ENCODE measurements at regions not wholly inside any gene's neighbourhood (a gene's known extent, or its start where the extent isn't known, plus 50 kb on each side); places are given as distances from the start of the nearest gene placed in this dataset.

DNA sequence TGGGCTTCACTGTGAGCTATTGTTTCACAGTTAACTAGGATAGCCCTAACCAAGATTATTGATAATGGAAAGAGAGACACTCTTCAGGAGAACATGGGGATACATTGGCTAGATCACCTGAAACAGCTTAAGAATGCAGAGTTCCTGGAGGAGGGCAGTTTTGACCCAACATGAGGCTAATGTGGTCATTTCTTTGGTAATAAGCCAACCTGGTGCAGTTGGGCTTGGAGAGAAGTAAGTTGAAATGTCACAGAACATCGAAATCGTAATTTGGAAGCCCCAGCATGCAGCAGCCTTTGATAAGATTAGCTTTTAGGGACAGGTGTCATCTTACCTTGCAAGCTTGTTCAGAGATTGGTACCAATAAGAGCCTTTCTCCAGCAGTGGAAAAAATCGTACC lies 556.6 kb upstream of the GOT2 start:
- TF ChIP-seq, protein P1, sequence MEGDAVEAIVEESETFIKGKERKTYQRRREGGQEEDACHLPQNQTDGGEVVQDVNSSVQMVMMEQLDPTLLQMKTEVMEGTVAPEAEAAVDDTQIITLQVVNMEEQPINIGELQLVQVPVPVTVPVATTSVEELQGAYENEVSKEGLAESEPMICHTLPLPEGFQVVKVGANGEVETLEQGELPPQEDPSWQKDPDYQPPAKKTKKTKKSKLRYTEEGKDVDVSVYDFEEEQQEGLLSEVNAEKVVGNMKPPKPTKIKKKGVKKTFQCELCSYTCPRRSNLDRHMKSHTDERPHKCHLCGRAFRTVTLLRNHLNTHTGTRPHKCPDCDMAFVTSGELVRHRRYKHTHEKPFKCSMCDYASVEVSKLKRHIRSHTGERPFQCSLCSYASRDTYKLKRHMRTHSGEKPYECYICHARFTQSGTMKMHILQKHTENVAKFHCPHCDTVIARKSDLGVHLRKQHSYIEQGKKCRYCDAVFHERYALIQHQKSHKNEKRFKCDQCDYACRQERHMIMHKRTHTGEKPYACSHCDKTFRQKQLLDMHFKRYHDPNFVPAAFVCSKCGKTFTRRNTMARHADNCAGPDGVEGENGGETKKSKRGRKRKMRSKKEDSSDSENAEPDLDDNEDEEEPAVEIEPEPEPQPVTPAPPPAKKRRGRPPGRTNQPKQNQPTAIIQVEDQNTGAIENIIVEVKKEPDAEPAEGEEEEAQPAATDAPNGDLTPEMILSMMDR (IDR thresholded peaks at IDR 0.05), result no peak
- TF ChIP-seq POLR2A (IDR thresholded peaks at IDR 0.05), result no peak
